ENCODE measurements at regions not wholly inside any gene's neighbourhood (a gene's known extent, or its start where the extent isn't known, plus 50 kb on each side); places are given as distances from the start of the nearest gene placed in this dataset.
"Not testable (repeated sequence)": the region's sequence is repeated elsewhere in the genome, so short reads cannot be mapped to it uniquely, and the experiment has no call there.

DNA sequence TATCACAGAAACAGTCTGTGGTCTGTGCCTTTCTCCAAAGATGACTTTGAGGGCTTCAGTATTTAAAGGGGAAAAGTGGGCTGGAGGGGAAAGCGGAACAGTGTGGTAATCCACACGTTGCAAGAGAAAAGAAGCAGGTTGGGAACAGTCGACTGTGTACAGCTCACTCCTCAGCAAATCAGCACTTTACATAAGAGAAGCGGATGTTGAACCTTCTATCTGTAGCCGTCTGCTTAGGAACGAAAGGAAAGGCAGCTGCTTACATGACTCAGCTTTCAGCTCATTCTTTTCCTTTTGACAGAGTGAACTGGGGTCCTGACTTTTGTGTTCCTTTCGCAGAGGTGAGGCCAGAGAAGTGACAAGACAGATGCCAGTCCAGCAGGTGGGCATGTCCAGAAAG lies 4020.7 kb upstream of the TPTE start:
- H3K79me1 ChIP-seq (ENCODE audit: insufficient read depth, low read depth, low read length, poor library complexity, severe bottlenecking); H3K4me1 Mint-ChIP-seq; H4K20me1 ChIP-seq (ENCODE audit: control insufficient read depth, insufficient read depth, insufficient read length); H3K27ac Mint-ChIP-seq; H3K14ac ChIP-seq (ENCODE audit: insufficient read depth, low read length); H3K23ac ChIP-seq (ENCODE audit: insufficient read length, low read depth, low read length); H3K56ac ChIP-seq (ENCODE audit: insufficient read length, low read depth, low read length); H2BK5ac ChIP-seq (ENCODE audit: insufficient read length, low read length); H3K9ac ChIP-seq (ENCODE audit: extremely low read depth, insufficient read length, low read length); H2BK20ac ChIP-seq (ENCODE audit: low read depth, low read length, poor library complexity, severe bottlenecking); H3K4ac ChIP-seq (ENCODE audit: low read depth, low read length); H3K23me2 ChIP-seq (ENCODE audit: insufficient read length, low read depth, low read length, poor library complexity, severe bottlenecking); H2BK12ac ChIP-seq (ENCODE audit: insufficient read length, low read depth, low read length); H3T11ph ChIP-seq (ENCODE audit: low read length); H4K5ac ChIP-seq (ENCODE audit: insufficient read length, low read depth, low read length); H4K8ac ChIP-seq (replicated peaks; ENCODE audit: insufficient read length, low read depth, low read length); H3K4me2 ChIP-seq (ENCODE audit: insufficient read depth, insufficient read length, low read length); DNase-seq; H2AK5ac ChIP-seq (ENCODE audit: insufficient read length, low read length); H3K9me3 ChIP-seq (ENCODE audit: control insufficient read depth, low read depth, low read length); H2BK15ac ChIP-seq (ENCODE audit: low read depth, low read length); H3K9me3 Mint-ChIP-seq; H4K91ac ChIP-seq (ENCODE audit: insufficient read length, low read depth, low read length); H3K27ac ChIP-seq (ENCODE audit: insufficient read length, low read depth, low read length); H3K18ac ChIP-seq (ENCODE audit: insufficient read length, low read depth, low read length); H3K27me3 Mint-ChIP-seq (ENCODE audit: low read depth); H3K4me1 ChIP-seq (ENCODE audit: insufficient read depth, low read length); H3K79me2 ChIP-seq (ENCODE audit: insufficient read depth, low read length); H2AFZ ChIP-seq (ENCODE audit: low read length); H3K4me3 Mint-ChIP-seq; H3K27me3 ChIP-seq (ENCODE audit: insufficient read depth, low read length); H3K36me3 Mint-ChIP-seq (ENCODE audit: insufficient read depth in 1 of 3, low read depth in 3 of 3); H2BK120ac ChIP-seq (ENCODE audit: low read depth, low read length, poor library complexity, severe bottlenecking): not testable (repeated sequence)
- no CpG with 5 or more reads among the region's 7 CpGs for WGBS (ENCODE audit: extremely low coverage, insufficient read length, low lambda C conversion rate)

GRCh38 chr21:6506167-6506894 lies 4015.1 kb upstream of the TPTE start:
- DNase-seq; H3K4me3 Mint-ChIP-seq; H2AK5ac ChIP-seq (ENCODE audit: insufficient read length, low read length); H2BK20ac ChIP-seq (ENCODE audit: low read depth, low read length, poor library complexity, severe bottlenecking); H3K23me2 ChIP-seq (ENCODE audit: insufficient read length, low read depth, low read length, poor library complexity, severe bottlenecking); H3K27me3 ChIP-seq (ENCODE audit: insufficient read depth, low read length); H3K79me2 ChIP-seq (ENCODE audit: insufficient read depth, low read length); H3K4ac ChIP-seq (ENCODE audit: low read depth, low read length); H3K18ac ChIP-seq (ENCODE audit: insufficient read length, low read depth, low read length); H3K9me3 ChIP-seq (ENCODE audit: control insufficient read depth, low read depth, low read length); H4K20me1 ChIP-seq (ENCODE audit: control insufficient read depth, insufficient read depth, insufficient read length); H3T11ph ChIP-seq (ENCODE audit: low read length); H3K36me3 Mint-ChIP-seq (ENCODE audit: insufficient read depth in 1 of 3, low read depth in 3 of 3); H3K4me2 ChIP-seq (ENCODE audit: insufficient read depth, insufficient read length, low read length); H3K9me3 Mint-ChIP-seq; H3K23ac ChIP-seq (ENCODE audit: insufficient read length, low read depth, low read length); H2BK120ac ChIP-seq (ENCODE audit: low read depth, low read length, poor library complexity, severe bottlenecking); H3K27me3 Mint-ChIP-seq (ENCODE audit: low read depth); H2BK5ac ChIP-seq (ENCODE audit: insufficient read length, low read length); H4K91ac ChIP-seq (ENCODE audit: insufficient read length, low read depth, low read length); H4K8ac ChIP-seq (replicated peaks; ENCODE audit: insufficient read length, low read depth, low read length); H2BK15ac ChIP-seq (ENCODE audit: low read depth, low read length); H3K4me1 Mint-ChIP-seq; H2AFZ ChIP-seq (ENCODE audit: low read length); H3K27ac Mint-ChIP-seq; H4K5ac ChIP-seq (ENCODE audit: insufficient read length, low read depth, low read length); H2BK12ac ChIP-seq (ENCODE audit: insufficient read length, low read depth, low read length); H3K14ac ChIP-seq (ENCODE audit: insufficient read depth, low read length); H3K27ac ChIP-seq (ENCODE audit: insufficient read length, low read depth, low read length); H3K56ac ChIP-seq (ENCODE audit: insufficient read length, low read depth, low read length); H3K79me1 ChIP-seq (ENCODE audit: insufficient read depth, low read depth, low read length, poor library complexity, severe bottlenecking); H3K4me1 ChIP-seq (ENCODE audit: insufficient read depth, low read length); H3K9ac ChIP-seq (ENCODE audit: extremely low read depth, insufficient read length, low read length): not testable (repeated sequence)
- WGBS (ENCODE audit: extremely low coverage, insufficient read length, low lambda C conversion rate) = no CpG with 5 or more reads among the region's 10 CpGs
